Kidney epithelial cell (primary cell): ENCODE measurements at regions not wholly inside any gene's neighbourhood (a gene's known extent, or its start where the extent isn't known, plus 50 kb on each side); places are given as distances from the start of the nearest gene placed in this dataset.
"Not testable (repeated sequence)": the region's sequence is repeated elsewhere in the genome, so short reads cannot be mapped to it uniquely, and the experiment has no call there.

Experiments used
- DNase-seq: peaks from one replicate; pipeline ENCODE4 v3.0.0-alpha.2; 2010; ENCODE audit warnings: low read depth
- H3K27me3 ChIP-seq: 2 replicates; pipeline ENCODE4 v1.6.0; 2011; ENCODE audit warnings: low read length; ENCODE audit not compliant: control insufficient read depth, insufficient read depth
- H3K36me3 ChIP-seq: 2 replicates; pipeline ENCODE4 v1.5.1; 2011; ENCODE audit warnings: low read length; ENCODE audit not compliant: control insufficient read depth, insufficient read depth
- H3K4me3 ChIP-seq: 2 replicates; pipeline ENCODE4 v1.5.1; 2011; ENCODE audit warnings: low read depth, mild to moderate bottlenecking, control low read depth, low read length
- TF ChIP-seq, protein P1 (sequence below): IDR thresholded peaks from 2 replicates; pipeline ENCODE4 v1.5.1; 2011; ENCODE audit warnings: mild to moderate bottlenecking, moderate library complexity, low read length, control low read depth, inconsistent platforms; ENCODE audit not compliant: insufficient read depth, poor library complexity, severe bottlenecking

DNA sequence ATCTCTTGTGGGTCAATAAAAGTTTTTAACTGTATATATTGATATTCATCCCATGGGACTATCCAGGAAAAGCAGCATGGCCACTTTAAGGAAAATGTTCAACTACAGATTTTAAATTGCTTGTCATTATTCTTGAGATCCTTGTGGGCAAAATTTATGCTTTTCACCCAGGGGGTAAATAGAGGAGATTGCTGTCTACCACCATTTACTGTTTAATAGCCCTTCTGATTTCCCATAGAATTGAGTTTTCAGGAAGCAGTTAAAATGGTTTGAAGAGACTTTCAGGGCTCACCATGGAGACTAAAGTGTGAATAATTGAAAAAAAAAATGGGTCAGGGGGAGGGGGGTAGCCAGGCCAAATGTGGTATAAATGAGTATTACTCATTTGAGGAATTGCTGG is 901.1 kb upstream of the POT1 start:
- Histone ChIP-seq H3K36me3 (no peaks in the 10 kb centered on the region), H3K4me3 (no peak overlapping the region), H3K27me3 (no peaks in the 10 kb centered on the region)
- TF ChIP-seq, protein P1, sequence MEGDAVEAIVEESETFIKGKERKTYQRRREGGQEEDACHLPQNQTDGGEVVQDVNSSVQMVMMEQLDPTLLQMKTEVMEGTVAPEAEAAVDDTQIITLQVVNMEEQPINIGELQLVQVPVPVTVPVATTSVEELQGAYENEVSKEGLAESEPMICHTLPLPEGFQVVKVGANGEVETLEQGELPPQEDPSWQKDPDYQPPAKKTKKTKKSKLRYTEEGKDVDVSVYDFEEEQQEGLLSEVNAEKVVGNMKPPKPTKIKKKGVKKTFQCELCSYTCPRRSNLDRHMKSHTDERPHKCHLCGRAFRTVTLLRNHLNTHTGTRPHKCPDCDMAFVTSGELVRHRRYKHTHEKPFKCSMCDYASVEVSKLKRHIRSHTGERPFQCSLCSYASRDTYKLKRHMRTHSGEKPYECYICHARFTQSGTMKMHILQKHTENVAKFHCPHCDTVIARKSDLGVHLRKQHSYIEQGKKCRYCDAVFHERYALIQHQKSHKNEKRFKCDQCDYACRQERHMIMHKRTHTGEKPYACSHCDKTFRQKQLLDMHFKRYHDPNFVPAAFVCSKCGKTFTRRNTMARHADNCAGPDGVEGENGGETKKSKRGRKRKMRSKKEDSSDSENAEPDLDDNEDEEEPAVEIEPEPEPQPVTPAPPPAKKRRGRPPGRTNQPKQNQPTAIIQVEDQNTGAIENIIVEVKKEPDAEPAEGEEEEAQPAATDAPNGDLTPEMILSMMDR: no peak
- no peak for DNase-seq

GRCh38 chr7:125828153-125828700 is 898.6 kb upstream of the POT1 start:
- H3K36me3 ChIP-seq: no peaks in the 10 kb centered on the region
- no peak for DNase-seq
- H3K27me3 ChIP-seq: no peaks in the 10 kb centered on the region
- TF ChIP-seq, protein P1: no peak
- no peak overlapping the region for H3K4me3 ChIP-seq

DNA sequence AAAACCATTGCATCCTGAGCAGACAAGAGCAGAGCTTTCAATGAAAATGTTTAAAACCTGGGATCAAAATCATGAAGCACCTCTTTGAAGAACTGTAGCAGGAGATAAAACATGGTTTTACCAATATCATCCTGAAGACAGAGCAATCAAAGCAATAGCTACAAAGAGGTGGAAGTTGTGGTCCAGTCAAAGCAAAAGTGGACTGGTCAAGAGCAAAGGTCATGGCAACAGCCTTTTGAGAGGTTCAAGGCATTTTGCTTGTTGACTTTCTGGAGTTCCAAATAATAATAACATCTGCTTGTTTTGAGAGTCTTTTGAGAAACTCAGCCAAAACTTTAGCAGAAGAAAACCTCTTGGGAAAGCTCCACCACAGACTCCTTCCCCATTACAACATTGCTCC is 893.9 kb upstream of the POT1 start:
- DNase-seq: no peak
- TF ChIP-seq, protein P1: no peak
- H3K27me3 ChIP-seq: no peaks in the 10 kb centered on the region
- no peak overlapping the region for H3K4me3 ChIP-seq
- no peaks in the 10 kb centered on the region for H3K36me3 ChIP-seq

- Histone ChIP-seq H3K4me3 (no peak overlapping the region), H3K36me3 (no peaks in the 10 kb centered on the region)
- DNase-seq: no peak
Measured at GRCh38 chr7:125820495-125820894, 890.9 kb upstream of the POT1 start.

DNA sequence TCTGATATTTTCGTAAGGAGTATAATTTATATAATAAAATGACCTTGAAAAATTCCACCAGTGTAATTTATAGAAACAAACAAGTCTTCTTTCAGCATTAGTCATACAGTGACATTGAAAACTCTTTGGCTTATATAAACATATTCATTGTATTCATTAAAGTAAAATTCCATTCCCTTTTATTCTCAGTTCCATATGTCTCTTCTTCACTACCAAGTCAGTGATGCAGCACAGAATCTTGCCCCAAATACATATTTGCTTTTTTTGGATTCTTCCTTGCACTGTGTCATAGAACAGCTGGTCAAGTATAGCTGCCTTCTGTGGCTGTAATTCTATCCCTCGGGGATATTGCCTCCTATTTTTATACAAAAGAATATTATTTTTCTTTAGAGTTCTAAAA is 884.5 kb upstream of the POT1 start:
- TF ChIP-seq, protein P1: no peak
- H3K36me3 ChIP-seq: no peaks in the 10 kb centered on the region
- H3K27me3 ChIP-seq: no peaks in the 10 kb centered on the region
- no peak overlapping the region for H3K4me3 ChIP-seq
- DNase-seq: no peak

More at GRCh38 chr7:125820495-125820894, 890.9 kb upstream of the POT1 start:
- TF ChIP-seq, protein P1: no peak
- H3K27me3 ChIP-seq: no peaks in the 10 kb centered on the region

DNA sequence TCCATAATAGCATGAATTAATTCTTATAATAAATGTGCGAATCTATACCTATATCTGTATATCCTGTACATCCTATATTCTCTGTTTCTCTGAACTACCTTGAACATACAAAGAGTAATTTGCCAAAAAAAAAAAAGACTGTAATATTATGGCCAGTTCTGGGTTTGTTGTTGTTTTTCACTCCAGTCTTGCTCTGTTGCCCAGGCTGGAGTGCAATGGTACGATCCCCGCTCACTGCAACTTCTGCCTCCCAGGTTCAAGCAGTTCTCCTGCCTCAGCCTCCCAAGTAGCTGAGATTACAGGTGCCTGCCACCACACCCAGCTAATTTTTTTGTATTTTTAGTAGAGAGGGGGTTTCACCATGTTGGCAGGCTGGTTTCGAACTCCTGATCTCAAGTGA is 876.9 kb upstream of the POT1 start:
- H3K36me3 ChIP-seq, H3K4me3 ChIP-seq, DNase-seq, H3K27me3 ChIP-seq: not testable (repeated sequence)

DNA sequence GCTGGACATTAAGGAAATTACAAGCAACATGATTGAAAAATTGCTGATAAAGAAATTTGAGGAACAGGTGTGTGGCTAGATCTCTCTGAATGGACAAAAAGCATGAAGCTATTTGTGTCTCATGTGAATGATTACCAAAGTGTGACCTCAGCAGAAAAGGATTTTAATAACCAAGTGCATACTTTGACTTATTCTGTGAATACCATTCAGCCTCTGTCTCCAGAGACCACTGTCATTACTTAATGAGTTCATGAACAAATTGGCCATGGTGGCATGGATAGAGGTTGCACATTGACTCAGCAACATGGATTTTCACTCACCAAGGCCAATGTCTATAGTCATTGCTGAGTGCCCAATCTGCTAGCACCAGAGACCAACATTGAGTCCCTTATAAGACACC is 874.6 kb upstream of the POT1 start:
- no peaks in the 10 kb centered on the region for H3K36me3 ChIP-seq
- TF ChIP-seq, protein P1: no peak
- no peak overlapping the region for H3K4me3 ChIP-seq
- DNase-seq: no peak
- no peaks in the 10 kb centered on the region for H3K27me3 ChIP-seq
